GM23338 (cell line): ENCODE measurements at regions not wholly inside any gene's neighbourhood (a gene's known extent, or its start where the extent isn't known, plus 50 kb on each side); places are given as distances from the start of the nearest gene placed in this dataset.

Experiments
- ATAC-seq: fragments of 200-7000 bp; cut with Tn5 transposase; 3 replicates; pipeline ENCODE4 v1.9.1; 2020
- DNase-seq: peaks from one replicate; pipeline ENCODE4 v3.0.0-alpha.2; 2015; ENCODE audit warnings: low spot score
- H2AFZ ChIP-seq: fragments of 200-600 bp; sonication (generic); 2 replicates; pipeline ENCODE4 v1.8.0; 2016; ENCODE audit warnings: antibody characterized with exemption, mild to moderate bottlenecking, moderate library complexity
- H3F3A ChIP-seq: fragments of 200-600 bp; sonication (generic); replicated peaks from 2 replicates; pipeline ENCODE4 v1.8.0; 2017; ENCODE audit warnings: antibody characterized with exemption, mixed run types, low read depth
- H3K27ac ChIP-seq: fragments of 200-600 bp; sonication (generic); 2 replicates; pipeline ENCODE4 v1.6.1; 2016; ENCODE audit warnings: low read depth
- H3K27me3 ChIP-seq: fragments of 200-600 bp; sonication (generic); 2 replicates; pipeline ENCODE4 v1.8.0; 2016; ENCODE audit warnings: mild to moderate bottlenecking, mixed run types, moderate library complexity; ENCODE audit not compliant: insufficient read depth
- H3K36me3 ChIP-seq: fragments of 200-600 bp; sonication (generic); 2 replicates; pipeline ENCODE4 v1.8.0; 2016; ENCODE audit warnings: mild to moderate bottlenecking; ENCODE audit not compliant: insufficient read depth
- H3K4me1 ChIP-seq: fragments of 200-600 bp; sonication (generic); 2 replicates; pipeline ENCODE4 v1.8.0; 2016; ENCODE audit warnings: mild to moderate bottlenecking, moderate library complexity; ENCODE audit not compliant: insufficient read depth
- H3K4me2 ChIP-seq: fragments of 200-600 bp; sonication (generic); 2 replicates; pipeline ENCODE4 v1.7.1; 2017; ENCODE audit warnings: mixed run types
- H3K4me3 ChIP-seq: fragments of 200-600 bp; sonication (generic); 2 replicates; pipeline ENCODE4 v1.6.1; 2016; ENCODE audit warnings: mixed run types
- H3K79me2 ChIP-seq: fragments of 200-600 bp; sonication (generic); replicated peaks from 2 replicates; pipeline ENCODE4 v1.8.0; 2017; ENCODE audit warnings: mild to moderate bottlenecking; ENCODE audit not compliant: insufficient read depth
- H3K9me2 ChIP-seq: fragments of 200-600 bp; sonication (generic); 2 replicates; pipeline ENCODE4 v1.8.0; 2017; ENCODE audit not compliant: insufficient read depth
- H4K20me1 ChIP-seq: fragments of 200-600 bp; sonication (generic); replicated peaks from 2 replicates; pipeline ENCODE4 v1.8.0; 2017; ENCODE audit warnings: mild to moderate bottlenecking; ENCODE audit not compliant: insufficient read depth
- H3K27ac Mint-ChIP-seq: 2 replicates; pipeline ENCODE4 v1.8.0; 2020; ENCODE audit warnings: inconsistent platforms, mild to moderate bottlenecking, moderate library complexity, mixed read lengths
- H3K27me3 Mint-ChIP-seq: 3 replicates; pipeline ENCODE4 v1.8.0; 2022; ENCODE audit warnings: low read depth, mild to moderate bottlenecking, moderate library complexity, mixed read lengths, inconsistent platforms; ENCODE audit not compliant: insufficient read depth, poor library complexity
- H3K36me3 Mint-ChIP-seq: 3 replicates; pipeline ENCODE4 v1.8.0; 2021; ENCODE audit warnings: low read depth, mild to moderate bottlenecking, inconsistent platforms, moderate library complexity, mixed read lengths
- H3K4me1 Mint-ChIP-seq: 3 replicates; pipeline ENCODE4 v1.8.0; 2020; ENCODE audit warnings: mild to moderate bottlenecking, inconsistent platforms, mixed read lengths
- H3K4me3 Mint-ChIP-seq: 3 replicates; pipeline ENCODE4 v1.8.0; 2021; ENCODE audit warnings: moderate library complexity, mild to moderate bottlenecking, inconsistent platforms, mixed read lengths
- H3K9me3 Mint-ChIP-seq: 3 replicates; pipeline ENCODE4 v1.8.0; 2020; ENCODE audit warnings: moderate library complexity, mild to moderate bottlenecking, inconsistent platforms, mixed read lengths
- CREB1 ChIP-seq: fragments of 250-450 bp; sonication (Bioruptor Pico); IDR thresholded peaks from 2 replicates; pipeline ENCODE4 v1.5.0; 2020; ENCODE audit warnings: low read depth, mild to moderate bottlenecking, moderate library complexity
- CTCF ChIP-seq, 2 experiments: fragments of 200-600 bp in 1 of 2; sonication (generic) in 1 of 2; conservative IDR thresholded peaks; 2 replicates each; pipeline versions ENCODE4 v1.5.1 to v1.6.1; 2016 to 2017; ENCODE audit warnings: antibody characterized with exemption in 2 of 2, low read depth in 2 of 2, mild to moderate bottlenecking in 2 of 2, moderate library complexity in 1 of 2
- ETS1 ChIP-seq: IDR thresholded peaks from 2 replicates; pipeline ENCODE4 v1.6.1; 2016; ENCODE audit warnings: antibody characterized with exemption
- EZH2 ChIP-seq: fragments of 200-600 bp; sonication (generic); IDR thresholded peaks from one replicate; pipeline ENCODE4 v1.8.0; 2017; ENCODE audit warnings: antibody characterized with exemption, mild to moderate bottlenecking, low read depth; ENCODE audit not compliant: unreplicated experiment
- EZH2phosphoT487 ChIP-seq: fragments of 200-600 bp; sonication (generic); IDR thresholded peaks from one replicate; pipeline ENCODE4 v1.8.1; 2018; ENCODE audit warnings: antibody characterized with exemption; ENCODE audit not compliant: unreplicated experiment
- JUNB ChIP-seq: IDR thresholded peaks from one replicate; pipeline ENCODE4 v1.6.1; 2016; ENCODE audit warnings: antibody characterized with exemption; ENCODE audit not compliant: unreplicated experiment
- NANOG ChIP-seq: IDR thresholded peaks from 2 replicates; pipeline ENCODE4 v1.6.1; 2016; ENCODE audit warnings: antibody characterized with exemption, borderline replicate concordance
- REST ChIP-seq: IDR thresholded peaks from one replicate; pipeline ENCODE4 v1.6.1; 2018; ENCODE audit warnings: antibody characterized with exemption; ENCODE audit not compliant: unreplicated experiment
- ZNF114 ChIP-seq: fragments of 250-450 bp; sonication (Bioruptor Pico); IDR thresholded peaks from 2 replicates; pipeline ENCODE4 v1.5.0; 2020; ENCODE audit warnings: mild to moderate bottlenecking, moderate library complexity
- ZNF331 ChIP-seq: fragments of 250-450 bp; sonication (Bioruptor Pico); IDR thresholded peaks from 2 replicates; pipeline ENCODE4 v1.5.0; 2020; ENCODE audit warnings: low read depth, mild to moderate bottlenecking, moderate library complexity

DNA sequence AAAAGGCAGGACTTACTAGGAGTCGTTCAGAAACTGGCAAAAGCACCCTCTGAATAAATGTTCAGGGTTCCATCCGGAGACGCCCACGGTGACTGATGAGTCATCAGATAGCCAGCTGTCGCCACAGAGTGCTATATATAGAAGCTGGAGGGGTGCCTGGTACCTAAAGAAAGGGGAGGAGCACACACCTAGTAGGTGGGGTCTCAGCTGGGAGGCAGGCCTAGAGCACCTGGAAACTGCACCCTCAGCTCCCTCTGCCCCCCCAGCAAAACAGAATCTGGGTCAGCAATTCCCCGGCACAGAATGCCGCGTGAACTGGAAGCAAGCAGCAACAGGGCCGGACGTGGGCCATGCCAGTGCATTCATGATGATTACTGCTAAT, 242.0 kb downstream of the BCOR start (continued):
- TF ChIP-seq REST (no peak), JUNB (no peak), CTCF (conservative IDR thresholded peaks at IDR 0.05; ENCODE audit: low read depth in 2 of 2) (no peak), CREB1 (CRISPR knock-in tag) (no peak), ZNF331 (CRISPR knock-in tag) (no peak), NANOG (no peak), ZNF114 (CRISPR knock-in tag) (no peak)

DNA sequence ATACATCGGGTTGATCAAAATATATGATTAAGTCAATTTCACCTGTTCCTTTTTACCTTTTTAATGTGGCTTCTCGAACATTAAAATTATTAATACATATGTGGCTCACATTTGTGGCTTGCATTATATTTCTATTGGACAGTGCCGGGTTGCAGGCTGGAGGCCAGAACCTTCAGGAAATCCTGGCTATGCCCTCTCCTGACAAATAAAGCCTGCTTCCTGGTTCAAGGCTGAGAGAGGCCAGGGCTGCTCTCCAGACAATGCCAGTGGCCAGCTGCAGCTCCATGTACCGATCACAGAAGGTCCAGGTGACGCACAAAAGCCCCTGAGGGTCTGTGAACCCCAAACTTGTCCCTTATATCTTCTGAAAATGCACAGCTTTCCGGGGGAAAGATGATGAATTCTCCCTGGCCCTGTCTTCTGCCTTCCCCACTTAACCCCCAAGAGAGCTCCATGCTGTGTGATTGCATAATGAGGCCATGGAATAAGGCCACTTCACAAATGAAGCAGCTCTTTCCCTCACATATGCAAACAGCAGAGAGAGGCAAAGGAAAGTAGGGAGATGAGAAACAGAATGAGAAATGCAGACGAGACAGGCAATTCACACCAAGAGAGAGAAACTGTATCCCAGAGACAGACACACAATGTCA, 241.2 kb downstream of the BCOR start:
- H3F3A ChIP-seq: no peaks in the 10 kb centered on the region
- peaks cover 4% of the 10 kb centered on the region for H3K27me3 Mint-ChIP-seq
- H3K27me3 ChIP-seq: no peaks in the 10 kb centered on the region
- H3K4me2 ChIP-seq: no peak overlapping the region
- H3K9me2 ChIP-seq: no peaks in the 10 kb centered on the region
- H3K4me1 Mint-ChIP-seq: peaks cover 51% of the 10 kb centered on the region
- no peak overlapping the region for H3K27ac Mint-ChIP-seq
- no peak overlapping the region for H3K27ac ChIP-seq
- ATAC-seq (no peak), DNase-seq (no peak)
- H3K4me3 Mint-ChIP-seq: no peak overlapping the region
- no peaks in the 10 kb centered on the region for H4K20me1 ChIP-seq
- no peak overlapping the region for H2AFZ ChIP-seq
- no peaks in the 10 kb centered on the region for H3K9me3 Mint-ChIP-seq
- H3K4me1 ChIP-seq: peaks cover 19% of the 10 kb centered on the region; the same call in 1 of the 2 replicates
- H3K4me3 ChIP-seq: no peak overlapping the region
- H3K36me3 Mint-ChIP-seq: no peaks in the 10 kb centered on the region
- no peaks in the 10 kb centered on the region for H3K36me3 ChIP-seq
- H3K79me2 ChIP-seq: no peaks in the 10 kb centered on the region
- TF ChIP-seq JUNB (no peak), CTCF (conservative IDR thresholded peaks at IDR 0.05; ENCODE audit: low read depth in 2 of 2) (no peak), EZH2phosphoT487 (no peak), REST (no peak), CREB1 (CRISPR knock-in tag) (no peak), EZH2 (no peak), ETS1 (no peak), ZNF114 (CRISPR knock-in tag) (no peak)
